ENCODE measurements at regions not wholly inside any gene's neighbourhood (a gene's known extent, or its start where the extent isn't known, plus 50 kb on each side); places are given as distances from the start of the nearest gene placed in this dataset.

GRCh38 chr16:66082424-66082823 is 284.1 kb upstream of the CDH5 start:
- no peak overlapping the region for H3K4me3 ChIP-seq (ENCODE audit: low read length)
- H3K36me3 ChIP-seq (ENCODE audit: control insufficient read depth, low read depth, low read length) = no peaks in the 10 kb centered on the region
- H3K9ac ChIP-seq (ENCODE audit: low read length) = no peak overlapping the region
- no peaks in the 10 kb centered on the region for H3K9me3 ChIP-seq (ENCODE audit: control insufficient read depth, low read depth, low read length)
- peaks cover 13% of the 10 kb centered on the region for H3K4me1 ChIP-seq (ENCODE audit: control insufficient read depth, low read depth, low read length)
- H3K27ac ChIP-seq (ENCODE audit: low read length) = no peak overlapping the region
- H3K27me3 ChIP-seq (ENCODE audit: control insufficient read depth, insufficient read depth, low read length) = no peaks in the 10 kb centered on the region

DNA sequence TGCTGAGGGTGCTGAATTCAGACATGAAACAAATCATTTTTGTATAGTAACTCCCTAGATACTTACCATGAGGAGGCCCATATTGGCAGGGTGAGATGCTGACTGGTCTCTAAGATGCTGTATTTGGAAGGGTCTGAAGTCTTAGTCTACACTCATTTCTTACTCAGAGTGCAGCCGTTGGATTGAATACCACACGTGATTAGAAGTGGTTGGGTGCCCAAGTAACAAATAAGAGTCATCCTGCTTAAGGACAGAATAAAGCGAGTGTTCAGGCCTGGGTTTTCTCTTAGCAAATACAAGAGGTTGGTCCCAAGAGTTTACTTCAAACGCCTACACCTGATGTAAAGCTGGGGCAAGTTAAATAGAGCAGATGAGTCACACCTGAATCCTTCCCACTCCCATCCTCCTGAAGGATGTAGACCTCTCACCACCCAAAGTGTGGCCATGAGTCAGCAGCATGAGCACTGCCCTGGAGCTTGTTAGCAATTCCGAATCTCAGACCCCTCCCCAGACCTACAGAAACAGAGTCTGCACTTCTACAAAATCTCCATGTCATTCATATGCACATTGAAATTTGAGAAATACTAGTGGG is 284.6 kb upstream of the CDH5 start:
- Histone ChIP-seq H3K4me3 (ENCODE audit: low read length) (no peak overlapping the region), H3K27ac (ENCODE audit: low read length) (no peak overlapping the region), H3K4me1 (ENCODE audit: control insufficient read depth, low read depth, low read length) (peaks cover 13% of the 10 kb centered on the region), H3K9me3 (ENCODE audit: control insufficient read depth, low read depth, low read length) (no peaks in the 10 kb centered on the region), H3K36me3 (ENCODE audit: control insufficient read depth, low read depth, low read length) (no peaks in the 10 kb centered on the region), H3K9ac (ENCODE audit: low read length) (no peak overlapping the region), H3K27me3 (ENCODE audit: control insufficient read depth, insufficient read depth, low read length) (no peaks in the 10 kb centered on the region)

GRCh38 chr16:66079671-66080334 is 286.7 kb upstream of the CDH5 start:
- Histone ChIP-seq H3K27ac (ENCODE audit: low read length) (no peak overlapping the region), H3K9ac (ENCODE audit: low read length) (no peak overlapping the region), H3K4me1 (ENCODE audit: control insufficient read depth, low read depth, low read length) (peaks cover 13% of the 10 kb centered on the region), H3K9me3 (ENCODE audit: control insufficient read depth, low read depth, low read length) (no peaks in the 10 kb centered on the region), H3K4me3 (ENCODE audit: low read length) (no peak overlapping the region), H3K36me3 (ENCODE audit: control insufficient read depth, low read depth, low read length) (no peaks in the 10 kb centered on the region), H3K27me3 (ENCODE audit: control insufficient read depth, insufficient read depth, low read length) (no peaks in the 10 kb centered on the region)

DNA sequence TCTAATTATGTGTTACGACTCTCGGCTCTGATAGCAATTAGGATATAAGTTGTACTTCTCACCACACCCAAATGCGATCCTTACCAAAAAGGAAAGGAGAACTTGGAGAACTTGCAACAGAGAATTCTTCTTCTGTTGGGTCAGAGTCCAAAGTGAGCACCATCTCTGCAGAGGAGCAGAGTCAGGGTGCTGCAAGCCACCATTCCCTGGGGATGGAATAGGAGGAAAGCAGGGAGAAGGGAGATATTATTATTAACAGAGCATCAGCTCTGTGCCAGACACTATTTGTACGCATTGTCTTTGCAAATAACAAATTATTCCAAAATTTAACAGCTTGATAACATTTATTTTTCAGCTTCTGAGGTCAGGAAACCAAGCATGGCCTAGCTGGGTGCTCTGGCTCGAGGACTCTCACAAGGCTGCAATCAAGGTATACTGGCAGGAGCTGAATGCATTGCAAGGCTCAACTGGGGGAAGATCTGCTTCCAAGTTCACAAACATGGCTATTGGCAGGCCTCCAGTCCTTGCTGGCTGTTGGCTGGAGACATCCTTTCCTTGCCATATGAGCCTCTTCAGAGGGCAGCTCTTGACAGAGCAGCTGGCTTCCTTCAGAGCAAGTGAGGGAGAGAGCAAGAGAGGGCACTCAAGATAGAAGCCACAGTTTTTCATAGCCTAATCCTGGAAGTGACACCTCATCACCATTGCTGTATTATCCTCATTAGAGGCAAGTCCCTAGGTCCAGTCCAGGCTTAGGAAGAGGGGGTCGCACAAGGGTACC is 296.2 kb upstream of the CDH5 start:
- Histone ChIP-seq H3K27ac (ENCODE audit: low read length) (no peak overlapping the region), H3K36me3 (ENCODE audit: control insufficient read depth, low read depth, low read length) (no peaks in the 10 kb centered on the region)

GRCh38 chr16:66069587-66069986 is 296.9 kb upstream of the CDH5 start:
- Histone ChIP-seq H3K27me3 (ENCODE audit: control insufficient read depth, insufficient read depth, low read length) (no peaks in the 10 kb centered on the region), H3K4me1 (ENCODE audit: control insufficient read depth, low read depth, low read length) (peaks cover 6% of the 10 kb centered on the region), H3K9me3 (ENCODE audit: control insufficient read depth, low read depth, low read length) (no peaks in the 10 kb centered on the region), H3K36me3 (ENCODE audit: control insufficient read depth, low read depth, low read length) (no peaks in the 10 kb centered on the region), H3K4me3 (ENCODE audit: low read length) (no peak overlapping the region), H3K27ac (ENCODE audit: low read length) (no peak overlapping the region), H3K9ac (ENCODE audit: low read length) (no peak overlapping the region)

More for the DNA sequence above, 296.2 kb upstream of the CDH5 start:
- no peak overlapping the region for H3K9ac ChIP-seq (ENCODE audit: low read length)
- H3K4me3 ChIP-seq (ENCODE audit: low read length) = no peak overlapping the region
- no peaks in the 10 kb centered on the region for H3K9me3 ChIP-seq (ENCODE audit: control insufficient read depth, low read depth, low read length)
- H3K27me3 ChIP-seq (ENCODE audit: control insufficient read depth, insufficient read depth, low read length) = no peaks in the 10 kb centered on the region
- no peaks in the 10 kb centered on the region for H3K4me1 ChIP-seq (ENCODE audit: control insufficient read depth, low read depth, low read length)

GRCh38 chr16:66066404-66066803 is 300.1 kb upstream of the CDH5 start:
- Histone ChIP-seq H3K9ac (ENCODE audit: low read length) (no peak overlapping the region), H3K9me3 (ENCODE audit: control insufficient read depth, low read depth, low read length) (no peaks in the 10 kb centered on the region), H3K4me1 (ENCODE audit: control insufficient read depth, low read depth, low read length) (peaks cover 9% of the 10 kb centered on the region), H3K4me3 (ENCODE audit: low read length) (no peak overlapping the region), H3K27me3 (ENCODE audit: control insufficient read depth, insufficient read depth, low read length) (no peaks in the 10 kb centered on the region), H3K36me3 (ENCODE audit: control insufficient read depth, low read depth, low read length) (no peaks in the 10 kb centered on the region), H3K27ac (ENCODE audit: low read length) (no peak overlapping the region)

DNA sequence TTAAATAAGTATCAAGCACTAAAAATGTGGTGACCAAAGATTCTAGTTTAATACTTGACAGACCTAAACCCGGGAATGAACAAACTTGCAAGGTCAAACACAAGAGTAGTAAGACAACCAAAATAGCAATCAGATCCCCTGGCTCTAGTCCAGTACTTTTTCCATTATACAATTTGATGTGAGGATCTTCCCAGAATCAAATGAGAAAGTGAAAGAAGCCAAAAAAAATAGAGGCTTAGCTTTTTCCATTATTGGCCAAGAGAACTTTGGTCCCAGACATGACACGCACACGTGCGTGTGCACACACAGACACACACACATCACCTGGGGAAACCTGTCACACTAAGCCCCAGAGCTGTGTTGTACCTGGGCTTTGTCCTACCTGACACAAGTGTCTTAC is 300.6 kb upstream of the CDH5 start:
- Histone ChIP-seq H3K36me3 (ENCODE audit: control insufficient read depth, low read depth, low read length) (no peaks in the 10 kb centered on the region), H3K4me1 (ENCODE audit: control insufficient read depth, low read depth, low read length) (peaks cover 9% of the 10 kb centered on the region), H3K27me3 (ENCODE audit: control insufficient read depth, insufficient read depth, low read length) (no peaks in the 10 kb centered on the region), H3K4me3 (ENCODE audit: low read length) (no peak overlapping the region), H3K9me3 (ENCODE audit: control insufficient read depth, low read depth, low read length) (no peaks in the 10 kb centered on the region), H3K9ac (ENCODE audit: low read length) (no peak overlapping the region), H3K27ac (ENCODE audit: low read length) (no peak overlapping the region)

DNA sequence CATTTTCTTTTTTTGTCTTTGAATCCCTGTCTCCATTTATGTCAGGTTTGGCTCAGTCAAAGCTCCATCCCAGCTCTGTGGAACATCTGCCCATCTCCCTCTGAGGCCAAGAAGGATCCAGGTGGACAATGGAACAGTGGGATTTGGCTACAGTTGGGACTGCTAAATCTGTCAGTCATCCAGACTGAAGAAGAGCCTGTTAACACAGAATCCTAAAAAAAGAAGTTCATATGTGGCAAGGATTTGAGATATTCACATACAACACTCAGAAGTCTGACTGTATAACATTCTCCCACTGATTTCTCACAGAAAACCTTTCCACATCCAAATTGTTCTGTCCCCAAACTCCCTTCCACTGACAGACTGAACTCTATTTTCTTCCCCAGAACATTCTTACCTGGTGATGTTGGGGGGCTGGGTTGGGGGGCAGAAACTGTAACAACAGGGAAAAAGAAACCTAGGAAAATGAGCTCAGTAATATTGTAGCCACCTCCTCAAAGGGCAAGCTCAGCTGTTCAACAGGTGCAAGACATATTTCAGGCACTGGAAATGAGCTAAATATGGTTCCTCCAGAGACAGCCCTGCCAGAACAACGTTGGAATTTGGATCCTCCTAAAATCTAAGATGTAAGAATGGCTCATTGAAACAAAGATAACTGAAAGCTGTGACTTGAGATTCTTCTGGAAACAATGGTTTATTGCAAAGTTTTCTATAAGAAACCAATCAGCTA is 301.5 kb upstream of the CDH5 start:
- H3K27me3 ChIP-seq (ENCODE audit: control insufficient read depth, insufficient read depth, low read length) = no peaks in the 10 kb centered on the region
- H3K27ac ChIP-seq (ENCODE audit: low read length) = no peak overlapping the region
- peaks cover 9% of the 10 kb centered on the region for H3K4me1 ChIP-seq (ENCODE audit: control insufficient read depth, low read depth, low read length)
- no peaks in the 10 kb centered on the region for H3K36me3 ChIP-seq (ENCODE audit: control insufficient read depth, low read depth, low read length)
- H3K9me3 ChIP-seq (ENCODE audit: control insufficient read depth, low read depth, low read length) = no peaks in the 10 kb centered on the region
- no peak overlapping the region for H3K4me3 ChIP-seq (ENCODE audit: low read length)
- H3K9ac ChIP-seq (ENCODE audit: low read length) = no peak overlapping the region

- Histone ChIP-seq H3K9me3 (ENCODE audit: control insufficient read depth, low read depth, low read length) (no peaks in the 10 kb centered on the region), H3K36me3 (ENCODE audit: control insufficient read depth, low read depth, low read length) (no peaks in the 10 kb centered on the region), H3K27me3 (ENCODE audit: control insufficient read depth, insufficient read depth, low read length) (no peaks in the 10 kb centered on the region), H3K9ac (ENCODE audit: low read length) (no peak overlapping the region), H3K27ac (ENCODE audit: low read length) (no peak overlapping the region), H3K4me3 (ENCODE audit: low read length) (no peak overlapping the region), H3K4me1 (ENCODE audit: control insufficient read depth, low read depth, low read length) (peaks cover 10% of the 10 kb centered on the region)
Observed at GRCh38 chr16:66058832-66059231, 307.7 kb upstream of the CDH5 start.

GRCh38 chr16:66058172-66058691 is 308.3 kb upstream of the CDH5 start:
- Histone ChIP-seq H3K9me3 (ENCODE audit: control insufficient read depth, low read depth, low read length) (no peaks in the 10 kb centered on the region), H3K4me1 (ENCODE audit: control insufficient read depth, low read depth, low read length) (peaks cover 15% of the 10 kb centered on the region), H3K36me3 (ENCODE audit: control insufficient read depth, low read depth, low read length) (no peaks in the 10 kb centered on the region), H3K4me3 (ENCODE audit: low read length) (no peak overlapping the region), H3K27me3 (ENCODE audit: control insufficient read depth, insufficient read depth, low read length) (no peaks in the 10 kb centered on the region), H3K9ac (ENCODE audit: low read length) (no peak overlapping the region), H3K27ac (ENCODE audit: low read length) (no peak overlapping the region)

DNA sequence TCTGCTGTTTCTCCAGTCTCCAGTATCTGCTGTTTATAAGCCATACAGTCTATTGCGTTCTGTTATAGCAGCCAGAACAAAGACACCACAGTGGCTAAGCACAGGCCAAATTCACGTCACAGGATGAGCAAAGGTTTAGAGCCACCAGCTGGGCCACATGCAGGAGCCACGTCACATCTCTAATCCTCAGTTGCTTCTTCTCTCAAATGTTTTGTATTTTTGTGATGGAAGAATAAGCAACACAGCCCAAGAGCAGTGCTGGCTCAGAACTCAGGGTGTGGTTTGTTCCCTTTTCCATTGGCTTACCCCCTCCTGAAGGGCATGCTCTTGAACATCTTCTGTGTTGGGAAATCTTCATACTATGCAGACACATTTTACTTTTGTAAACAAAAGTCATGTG is 309.4 kb upstream of the CDH5 start:
- no peaks in the 10 kb centered on the region for H3K9me3 ChIP-seq (ENCODE audit: control insufficient read depth, low read depth, low read length)
- no peaks in the 10 kb centered on the region for H3K36me3 ChIP-seq (ENCODE audit: control insufficient read depth, low read depth, low read length)
- peaks cover 22% of the 10 kb centered on the region for H3K4me1 ChIP-seq (ENCODE audit: control insufficient read depth, low read depth, low read length)
- H3K4me3 ChIP-seq (ENCODE audit: low read length) = no peak overlapping the region
- H3K27me3 ChIP-seq (ENCODE audit: control insufficient read depth, insufficient read depth, low read length) = no peaks in the 10 kb centered on the region
- H3K9ac ChIP-seq (ENCODE audit: low read length) = no peak overlapping the region
- no peak overlapping the region for H3K27ac ChIP-seq (ENCODE audit: low read length)
